Activated CD4-positive, alpha-beta T cell treated with anti-CD3 and anti-CD28 coated beads, Interleukin-2, amount 50 U/mL, for 48 hours (primary cell): ENCODE measurements at regions not wholly inside any gene's neighbourhood (a gene's known extent, or its start where the extent isn't known, plus 50 kb on each side); places are given as distances from the start of the nearest gene placed in this dataset.

Source experiments
- DNase-seq, 2 experiments: peaks; one replicate each; pipeline ENCODE4 v3.0.0-alpha.2; 2020

GRCh38 chr22:48347311-48347710 is 1480.4 kb downstream of the BRD1 start:
- DNase-seq, result no peak

DNA sequence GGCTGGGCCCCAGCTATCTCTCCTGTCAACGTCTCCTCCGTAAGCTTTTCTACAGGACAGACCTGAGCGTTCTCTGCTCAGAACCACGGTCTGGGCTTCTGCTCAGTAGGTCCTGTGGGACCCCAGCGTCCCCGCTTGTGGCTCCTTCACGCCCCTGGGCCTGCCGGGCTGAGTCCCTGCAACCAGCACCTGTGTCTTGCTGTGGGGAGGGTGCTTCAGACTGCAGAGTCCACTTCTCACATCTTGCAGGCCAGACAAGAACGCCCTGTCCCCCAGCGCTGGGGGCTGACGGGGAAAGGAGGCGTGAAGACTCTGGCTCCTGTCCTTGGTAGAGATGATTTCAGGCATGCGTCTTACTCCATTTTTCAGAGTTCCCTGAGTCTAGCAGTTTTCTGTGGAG is 1480.8 kb downstream of the BRD1 start:
- no peak for DNase-seq

DNA sequence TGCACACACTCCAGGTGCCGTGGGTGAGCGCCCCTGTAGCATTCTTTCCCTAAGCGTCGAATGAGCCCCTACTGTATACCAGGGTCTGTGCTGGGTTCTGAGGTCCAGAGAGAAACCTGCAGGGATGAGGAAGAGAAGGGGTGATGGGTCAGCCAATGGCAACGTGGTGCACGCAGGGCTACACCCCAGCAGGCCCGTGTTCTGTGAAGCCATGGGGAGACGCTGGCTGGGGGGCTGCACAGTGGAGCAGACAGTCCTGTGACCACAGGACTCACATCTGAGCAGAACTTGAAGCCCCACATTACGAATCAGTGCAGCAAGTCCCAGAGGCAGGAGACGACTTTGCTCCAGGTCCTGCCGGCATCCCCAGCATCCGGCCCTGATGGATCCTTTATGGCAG is 1481.4 kb downstream of the BRD1 start:
- DNase-seq, result no peak

DNA sequence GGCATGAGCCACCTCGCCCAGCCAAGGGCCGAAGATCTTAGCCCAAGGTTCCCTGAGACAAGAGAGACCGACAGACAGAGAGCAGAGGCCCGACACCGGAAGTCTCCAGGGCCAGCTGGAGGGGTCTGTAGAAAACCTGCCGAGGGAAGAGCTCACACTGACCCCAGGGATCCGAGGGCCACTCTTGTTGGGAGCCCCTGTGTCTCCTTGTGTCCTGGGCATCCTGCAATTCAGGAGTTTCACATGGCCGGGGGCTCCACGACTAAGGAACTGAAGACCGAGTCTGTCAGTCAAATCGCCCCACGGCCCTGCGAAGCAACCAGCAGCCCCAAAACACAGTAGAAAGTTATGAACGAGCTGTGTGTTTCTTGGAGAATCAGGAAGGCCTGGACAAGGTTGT is 1482.0 kb downstream of the BRD1 start:
- no peak for DNase-seq

GRCh38 chr22:48343461-48343860 is 1484.2 kb downstream of the BRD1 start:
- no peak for DNase-seq

GRCh38 chr22:48342732-48343131 is 1484.9 kb downstream of the BRD1 start:
- DNase-seq, result no peak

- no peak for DNase-seq
These were observed 1485.7 kb downstream of the BRD1 start for GRCh38 chr22:48342016-48342415.

DNA sequence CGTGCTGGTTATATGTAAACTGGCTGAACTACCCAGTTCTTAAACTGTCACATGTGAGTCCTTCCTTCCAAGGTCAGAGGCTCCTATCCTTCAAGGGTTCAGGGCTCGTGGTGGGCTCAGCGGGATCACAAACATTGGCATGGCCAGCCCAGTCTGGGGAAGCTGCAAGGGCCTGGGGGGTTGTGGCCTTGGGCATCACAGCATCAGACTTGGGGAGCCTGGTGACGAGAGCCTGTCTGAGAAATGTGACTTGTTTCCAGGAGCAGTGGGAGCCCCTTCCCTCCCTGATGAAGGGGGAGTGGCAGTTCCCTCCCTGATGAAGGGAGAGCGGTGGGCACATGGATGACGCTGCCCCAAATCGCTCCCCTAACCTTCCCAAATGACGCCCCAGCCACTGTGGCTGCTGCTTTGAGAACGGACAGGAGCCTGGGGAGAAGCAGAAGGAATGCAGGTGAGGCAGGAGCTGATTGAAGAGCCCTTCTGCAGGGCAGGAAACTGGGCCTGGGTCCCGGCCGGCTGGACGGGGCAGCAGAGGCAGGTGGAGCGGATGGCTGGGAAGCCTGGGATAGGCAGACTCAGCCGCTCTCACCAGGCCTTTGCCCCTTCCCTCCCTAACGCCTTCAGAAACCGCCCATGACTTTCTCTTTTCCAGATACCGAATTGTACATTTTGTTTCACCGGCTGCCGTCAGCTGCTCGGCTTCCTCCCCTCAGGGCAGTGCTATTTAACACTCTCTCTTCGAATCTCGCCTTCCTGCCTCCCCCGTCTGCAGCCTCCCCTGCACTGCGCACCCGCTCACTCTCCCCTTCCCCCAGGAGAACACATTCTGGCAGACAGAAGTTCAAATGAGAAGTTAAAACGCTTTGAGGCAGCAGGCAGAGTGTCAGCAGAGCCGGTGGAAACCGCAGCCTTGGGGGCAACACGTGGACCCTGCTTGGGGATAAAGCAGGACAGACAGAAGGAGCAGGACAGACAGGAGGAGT is 1486.7 kb downstream of the BRD1 start:
- no peak for DNase-seq

DNA sequence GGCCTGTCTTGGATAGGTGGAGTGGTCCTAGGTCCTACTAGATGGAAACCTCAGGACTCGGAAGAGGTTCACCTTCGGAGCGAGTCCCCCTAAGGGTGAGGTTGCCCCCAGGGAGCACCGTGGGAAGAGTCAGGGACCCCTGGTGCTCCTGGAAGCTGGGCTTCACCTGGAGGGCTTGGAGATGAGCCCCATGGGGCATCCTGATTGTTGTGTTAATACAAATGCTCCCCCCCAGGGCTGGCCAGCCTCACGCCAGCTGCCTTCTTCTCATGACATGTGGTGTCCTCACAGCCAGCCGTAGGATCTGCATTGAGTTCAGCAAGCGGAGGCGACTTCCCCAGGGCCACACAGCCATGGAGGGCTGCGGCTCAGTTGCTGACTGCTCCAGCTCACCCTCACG is 1487.5 kb downstream of the BRD1 start:
- DNase-seq, result no peak

DNA sequence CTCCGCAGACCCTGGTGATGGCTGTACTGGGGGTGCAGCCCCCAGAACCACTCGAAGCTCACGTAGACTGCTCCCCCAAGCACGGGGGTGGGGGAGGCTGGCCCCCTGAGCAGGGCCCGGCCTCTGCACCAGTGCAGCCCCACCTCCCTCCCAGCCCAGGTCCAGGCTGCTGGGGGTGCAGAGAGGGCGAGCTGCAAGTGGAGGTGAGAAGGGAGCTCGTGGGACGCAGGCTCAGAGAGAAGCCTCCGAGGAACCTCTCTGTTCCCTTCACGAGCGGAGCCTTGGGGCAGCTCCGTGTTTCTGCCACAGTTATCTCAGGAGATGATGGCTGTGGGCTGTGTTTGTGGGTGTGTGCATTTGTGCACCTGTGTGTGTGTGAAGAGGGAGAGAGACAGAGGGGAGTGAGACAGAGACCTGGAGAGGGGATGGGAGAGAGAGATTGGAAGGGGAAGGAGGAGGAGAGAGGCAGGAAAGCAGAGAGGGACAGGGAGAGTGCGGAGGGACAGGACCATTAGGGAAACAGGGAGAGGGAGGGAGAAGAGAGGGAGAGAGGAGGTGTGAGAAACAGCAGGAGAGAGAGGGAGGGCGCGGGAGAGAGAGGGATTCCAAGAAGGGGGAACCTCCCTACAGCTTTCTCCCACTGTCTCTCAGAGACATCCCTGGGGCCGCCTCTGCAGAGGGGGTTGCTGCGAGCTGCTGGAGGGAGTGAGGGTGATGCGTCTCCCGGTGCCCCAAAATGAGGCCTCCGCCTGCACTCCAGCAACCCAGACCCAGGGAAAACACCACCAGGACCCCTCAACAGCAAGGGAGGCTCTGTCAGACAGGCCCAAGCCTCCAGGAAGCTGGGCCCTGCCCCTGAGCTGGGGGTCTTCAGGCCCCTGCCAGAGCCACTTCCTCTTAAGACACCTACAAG is 1488.6 kb downstream of the BRD1 start:
- no peak for DNase-seq

GRCh38 chr22:48337957-48338792 is 1489.5 kb downstream of the BRD1 start:
- no peak for DNase-seq

- DNase-seq, result no peak
These were observed 1491.2 kb downstream of the BRD1 start for GRCh38 chr22:48336339-48337060.

GRCh38 chr22:48335442-48336139 is 1492.1 kb downstream of the BRD1 start:
- DNase-seq, result no peak

DNA sequence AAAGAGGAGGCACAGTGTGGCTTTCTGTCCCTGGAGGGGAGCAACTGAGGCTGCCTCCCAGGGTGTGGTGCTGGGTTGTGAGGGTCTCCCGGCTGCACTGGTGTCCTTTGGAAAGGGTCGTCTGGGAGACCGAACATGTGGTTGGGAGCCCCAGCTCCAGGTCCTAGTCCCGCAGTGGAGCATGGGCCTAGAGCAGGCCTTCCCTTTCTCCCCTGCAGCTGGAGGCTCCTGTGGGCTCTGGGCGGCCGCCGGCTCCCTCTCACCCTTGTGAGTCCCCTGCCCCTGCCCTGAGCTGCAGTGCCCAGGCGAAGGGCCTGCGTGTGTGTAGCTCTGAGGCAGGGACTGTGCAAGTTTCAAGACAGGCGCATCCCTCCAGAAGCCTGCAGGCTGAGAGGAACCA is 1492.7 kb downstream of the BRD1 start:
- no peak for DNase-seq

DNA sequence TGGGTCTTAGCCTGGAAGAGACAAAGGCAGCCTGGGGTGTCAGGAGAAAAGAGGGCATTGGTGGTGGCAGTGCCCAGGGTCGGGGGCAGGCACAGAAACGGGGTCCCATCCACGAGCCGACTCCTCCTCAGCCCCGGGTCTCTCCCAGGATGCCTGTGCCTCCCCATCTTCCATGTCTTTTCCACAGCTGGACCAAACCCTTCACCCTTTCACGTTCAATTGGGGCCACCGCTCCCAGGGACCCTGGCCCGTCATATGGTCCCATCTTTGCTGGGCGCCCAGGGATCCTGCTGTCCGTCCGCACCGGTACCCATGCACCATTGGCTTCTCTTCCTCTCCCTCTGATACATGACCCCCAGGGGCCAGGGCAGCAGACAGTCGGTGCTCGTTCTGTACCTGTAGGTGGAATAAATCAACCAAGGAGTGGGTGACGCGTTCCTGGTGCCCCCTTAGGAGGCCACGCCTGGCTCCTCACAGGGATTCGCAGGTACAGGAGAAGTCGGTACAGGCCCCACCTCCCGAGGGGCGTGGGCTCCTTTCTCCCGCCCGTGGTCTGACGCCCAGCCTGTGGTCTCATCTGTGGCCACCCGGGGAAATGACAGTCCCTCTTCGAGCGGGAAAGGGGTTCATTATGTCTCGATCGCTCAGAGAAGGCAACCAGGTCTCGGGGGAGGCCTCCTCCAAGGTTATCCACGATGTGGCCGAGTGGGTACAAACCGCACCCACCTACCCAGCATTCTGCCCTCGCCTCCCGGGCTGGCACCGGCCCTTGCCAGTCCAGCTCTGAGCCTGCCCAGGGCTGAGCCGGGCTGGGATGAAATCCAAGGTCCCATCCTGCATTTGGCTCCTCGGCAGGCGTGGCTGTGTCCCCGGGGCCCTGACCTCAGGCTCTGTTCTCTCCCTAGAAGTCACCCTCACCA is 1493.6 kb downstream of the BRD1 start:
- no peak for DNase-seq

DNA sequence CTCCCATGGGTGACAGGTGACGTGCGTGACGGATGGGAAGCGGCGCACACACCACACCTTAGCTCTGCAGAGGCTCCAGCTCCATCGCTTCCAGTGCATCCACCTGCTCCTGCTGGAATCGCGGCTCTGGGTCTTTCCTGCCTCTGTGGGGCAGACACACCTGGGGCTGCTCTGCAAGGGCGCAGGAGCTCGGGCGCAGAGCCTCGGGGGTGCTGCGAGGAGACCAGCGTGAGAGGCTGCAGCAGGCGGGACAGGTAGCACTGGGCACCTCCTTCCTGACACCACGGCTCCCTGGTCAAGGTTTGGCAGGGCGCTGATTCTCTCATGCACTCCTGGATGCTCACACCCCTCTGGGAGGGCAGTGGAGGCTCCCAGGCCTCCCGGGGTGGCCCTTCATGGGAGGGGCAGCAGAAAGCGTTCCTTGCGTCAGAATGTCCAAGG is 1494.3 kb downstream of the BRD1 start:
- no peak for DNase-seq

- DNase-seq, result no peak
These were observed 1495.0 kb downstream of the BRD1 start for GRCh38 chr22:48332438-48333322.

- no peak for DNase-seq
These were observed 1495.9 kb downstream of the BRD1 start for GRCh38 chr22:48331691-48332220.

- no peak for DNase-seq
These were observed 1496.4 kb downstream of the BRD1 start for GRCh38 chr22:48331266-48331665.
